H1 (cell line): ENCODE measurements at regions not wholly inside any gene's neighbourhood (a gene's known extent, or its start where the extent isn't known, plus 50 kb on each side); places are given as distances from the start of the nearest gene placed in this dataset.

Experiments used
- CHD7 ChIP-seq: fragments of 300-600 bp; sonication (generic); IDR thresholded peaks from 2 replicates; pipeline ENCODE4 v1.7.1; 2012; ENCODE audit warnings: low read length, moderate library complexity, mild to moderate bottlenecking, inconsistent platforms; ENCODE audit not compliant: insufficient replicate concordance
- E2F6 ChIP-seq: IDR thresholded peaks from 2 replicates; pipeline ENCODE4 v1.6.1; 2012; ENCODE audit warnings: inconsistent platforms
- KDM4A ChIP-seq: IDR thresholded peaks from one replicate; pipeline ENCODE4 v1.7.1; 2012; ENCODE audit warnings: low read depth, mild to moderate bottlenecking, moderate library complexity, low read length, inconsistent platforms; ENCODE audit not compliant: severe bottlenecking
- NRF1 ChIP-seq: IDR thresholded peaks from 2 replicates; pipeline ENCODE4 v1.6.1; 2011; ENCODE audit warnings: mild to moderate bottlenecking, low read depth, low read length, improper control_type of control experiment
- POLR2A ChIP-seq, 2 experiments: IDR thresholded peaks; 1 replicate in 1 of 2; 2 replicates in 1 of 2; pipeline ENCODE4 v1.6.1; 2011; ENCODE audit warnings: low read depth in 2 of 2, low read length in 2 of 2, mild to moderate bottlenecking in 2 of 2; ENCODE audit errors: control extremely low read depth in 1 of 2

GRCh38 chrX:116031331-116031730 lies 139.2 kb upstream of the AGTR2 start (continued):
- no peak for TF ChIP-seq CHD7
- no peak for TF ChIP-seq NRF1
- no peak for TF ChIP-seq POLR2A (IDR thresholded peaks at IDR 0.05; ENCODE audit: control extremely low read depth in 1 of 2, low read depth in 2 of 2, low read length in 2 of 2)
- TF ChIP-seq KDM4A = no peak
- no peak for TF ChIP-seq E2F6
